Nephron (organoid): ENCODE measurements at regions not wholly inside any gene's neighbourhood (a gene's known extent, or its start where the extent isn't known, plus 50 kb on each side); places are given as distances from the start of the nearest gene placed in this dataset.

Experiments used
- H3K27ac Mint-ChIP-seq, 3 experiments: 2 replicates each; pipeline ENCODE4 v1.8.0; 2020; ENCODE audit warnings: mixed read lengths in 3 of 3, mild to moderate bottlenecking in 2 of 3, moderate library complexity in 1 of 3
- H3K27me3 Mint-ChIP-seq: 2 replicates; pipeline ENCODE4 v1.8.0; 2021; ENCODE audit warnings: low read depth, mild to moderate bottlenecking, moderate library complexity, mixed read lengths
- H3K36me3 Mint-ChIP-seq: 2 replicates; pipeline ENCODE4 v1.8.0; 2020; ENCODE audit warnings: low read depth, mixed read lengths
- H3K4me1 Mint-ChIP-seq: 2 replicates; pipeline ENCODE4 v1.8.0; 2020; ENCODE audit warnings: mixed read lengths
- H3K4me3 Mint-ChIP-seq, 3 experiments: 2 replicates each; pipeline ENCODE4 v1.8.0; 2020; ENCODE audit warnings: mild to moderate bottlenecking in 3 of 3, mixed read lengths in 3 of 3, moderate library complexity in 2 of 3
- H3K9me3 Mint-ChIP-seq: 2 replicates; pipeline ENCODE4 v1.8.0; 2020; ENCODE audit warnings: mixed read lengths
- CTCF ChIP-seq, 3 experiments: fragments of 200-600 bp; sonication (generic); IDR thresholded peaks; one replicate each; pipeline ENCODE4 v1.5.0; 2021; ENCODE audit warnings: antibody characterized with exemption in 3 of 3; ENCODE audit not compliant: unreplicated experiment in 3 of 3

GRCh38 chr14:34004881-34005280 lies 54.0 kb upstream of the EGLN3 start:
- Mint-ChIP-seq H3K4me1 (peaks cover 37% of the 10 kb centered on the region), H3K27ac (peak overlapping the region in 1 of 3 experiments; percentile 29)
- TF ChIP-seq CTCF (IDR thresholded peaks at IDR 0.05; ENCODE audit: unreplicated experiment in 3 of 3) = no peak

GRCh38 chr14:34003691-34004090 lies 52.8 kb upstream of the EGLN3 start:
- no peak for TF ChIP-seq CTCF (IDR thresholded peaks at IDR 0.05; ENCODE audit: unreplicated experiment in 3 of 3)
- H3K4me3 Mint-ChIP-seq = no peak overlapping the region

More at GRCh38 chr14:34004881-34005280, 54.0 kb upstream of the EGLN3 start:
- no peak overlapping the region for H3K4me3 Mint-ChIP-seq
- H3K36me3 Mint-ChIP-seq = no peaks in the 10 kb centered on the region
- H3K9me3 Mint-ChIP-seq = peaks cover 6% of the 10 kb centered on the region
- peaks cover 5% of the 10 kb centered on the region for H3K27me3 Mint-ChIP-seq

GRCh38 chr14:34003082-34003668 lies 52.3 kb upstream of the EGLN3 start:
- no peaks in the 10 kb centered on the region for H3K36me3 Mint-ChIP-seq
- H3K27me3 Mint-ChIP-seq = peaks cover 5% of the 10 kb centered on the region
- no peak for TF ChIP-seq CTCF (IDR thresholded peaks at IDR 0.05; ENCODE audit: unreplicated experiment in 3 of 3)
- H3K4me1 Mint-ChIP-seq = peaks cover 44% of the 10 kb centered on the region
- peak overlapping the region; percentile 29 to 69 (median 65) for H3K27ac Mint-ChIP-seq
- peak overlapping the region in 1 of 3 experiments; percentile 26 for H3K4me3 Mint-ChIP-seq
- peaks cover 6% of the 10 kb centered on the region for H3K9me3 Mint-ChIP-seq

More at GRCh38 chr14:34003691-34004090, 52.8 kb upstream of the EGLN3 start:
- Mint-ChIP-seq H3K36me3 (no peaks in the 10 kb centered on the region), H3K27ac (peak overlapping the region; percentile 29 to 69 (median 65)), H3K27me3 (peaks cover 5% of the 10 kb centered on the region), H3K4me1 (peaks cover 39% of the 10 kb centered on the region), H3K9me3 (peaks cover 6% of the 10 kb centered on the region)
